ENCODE measurements at regions not wholly inside any gene's neighbourhood (a gene's known extent, or its start where the extent isn't known, plus 50 kb on each side); places are given as distances from the start of the nearest gene placed in this dataset.

DNA sequence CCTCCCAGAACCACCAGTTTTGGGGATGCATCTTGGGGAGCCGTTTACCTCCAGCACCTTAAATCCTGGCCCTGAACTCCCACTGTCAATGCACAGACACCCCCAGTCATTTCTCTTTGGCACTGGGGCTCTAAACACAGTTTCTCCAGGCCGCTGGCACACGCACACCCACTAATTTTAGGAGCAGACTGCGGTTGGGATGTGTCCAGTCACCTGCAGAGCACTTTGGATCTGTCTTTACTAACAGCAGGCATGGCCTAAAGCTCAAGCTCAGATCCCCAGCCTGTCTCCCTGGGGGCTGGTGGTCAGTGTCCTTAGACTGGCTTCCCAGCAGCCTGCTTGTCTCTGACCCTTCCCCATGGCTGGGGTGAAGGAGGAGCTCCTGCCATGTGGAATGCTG lies 49.9 kb downstream of the SYNE3 start:
- no peak for DNase-seq

DNA sequence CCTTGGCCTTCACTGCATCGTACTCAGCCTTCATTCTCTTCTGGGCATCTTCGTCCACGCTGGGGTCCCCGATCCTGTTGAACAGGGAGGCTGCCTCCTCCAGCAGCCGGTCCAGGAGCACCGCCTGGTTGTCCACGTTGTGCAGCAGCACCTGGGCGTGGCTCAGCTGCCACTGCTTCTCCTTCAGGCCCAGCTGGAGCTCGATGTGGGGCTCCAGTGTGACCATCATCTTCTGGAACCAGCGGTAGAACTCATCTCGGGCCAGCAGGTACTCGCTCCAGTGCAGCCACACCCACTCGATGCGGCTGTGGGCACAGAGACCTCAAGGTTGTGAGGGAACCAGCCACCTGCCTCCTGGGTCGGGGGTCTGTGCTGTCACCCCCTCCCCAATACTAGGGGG lies 50.5 kb downstream of the SYNE3 start:
- no peak for DNase-seq

- DNase-seq: no peak
Measured at GRCh38 chr14:95465358-95465757, 51.1 kb downstream of the SYNE3 start.

DNA sequence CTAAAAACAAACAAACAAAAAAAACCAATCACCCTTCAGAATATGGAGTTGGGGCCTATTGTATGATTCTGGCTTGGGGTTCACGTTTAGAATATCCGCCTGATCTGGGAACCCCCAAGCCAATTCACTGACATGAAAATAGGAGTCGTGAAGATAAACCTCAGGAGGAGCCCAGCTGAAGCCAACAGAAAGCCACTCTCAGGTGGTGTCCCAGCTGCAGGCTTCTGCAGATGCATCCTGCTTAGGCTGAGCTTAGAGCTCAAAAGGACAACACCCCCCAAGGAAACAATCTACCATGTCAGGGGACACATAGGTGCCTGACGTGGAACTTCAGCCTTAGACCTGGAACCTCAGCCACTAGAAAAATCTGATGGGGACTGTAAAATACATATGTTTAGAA lies 51.9 kb downstream of the SYNE3 start:
- DNase-seq: no peak

- no peak for DNase-seq
Measured at GRCh38 chr14:95464103-95464502, 52.3 kb downstream of the SYNE3 start.

DNA sequence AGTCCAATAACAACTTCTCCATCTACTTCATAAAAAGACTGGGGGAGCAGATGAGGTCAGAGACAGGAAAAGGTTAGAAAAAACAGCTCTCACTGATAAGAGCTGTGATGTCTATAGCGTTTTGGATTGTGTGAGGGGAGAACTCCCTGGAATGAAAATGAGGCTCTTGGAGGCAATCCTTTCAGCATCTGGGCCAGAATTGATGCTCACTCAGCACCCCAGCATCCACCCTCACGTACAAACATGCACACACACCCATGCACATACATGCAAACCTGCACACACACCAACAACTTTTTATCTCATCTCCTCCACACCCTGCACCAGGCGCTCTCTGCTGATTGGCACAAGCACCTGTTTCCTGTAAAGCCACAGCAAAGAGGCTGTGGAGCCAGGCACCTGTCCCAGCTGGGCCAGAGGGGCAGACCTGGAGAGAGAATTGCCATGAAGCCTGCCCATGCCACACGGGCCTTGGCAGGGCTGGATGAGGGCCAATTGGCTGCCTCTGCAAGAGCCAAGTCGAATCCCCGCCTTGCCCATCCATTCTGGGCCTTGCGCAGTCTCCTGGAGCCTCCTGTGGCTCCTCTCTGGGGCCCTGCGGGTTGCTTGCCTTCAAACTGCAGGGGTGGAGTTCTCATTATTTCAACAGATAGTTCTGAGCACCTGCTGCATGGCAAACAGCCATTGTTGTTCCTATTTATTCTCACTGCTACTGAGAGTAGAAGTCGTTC lies 53.1 kb downstream of the SYNE3 start:
- DNase-seq: peak; percentile 15 to 25

- no peak for DNase-seq
Measured at GRCh38 chr14:95462491-95462890, 54.0 kb downstream of the SYNE3 start.

GRCh38 chr14:95460647-95461478 lies 55.6 kb downstream of the SYNE3 start:
- peak; percentile 47 to 59 for DNase-seq

- no peak for DNase-seq
Measured at GRCh38 chr14:95458906-95459305, 57.5 kb downstream of the SYNE3 start.

DNA sequence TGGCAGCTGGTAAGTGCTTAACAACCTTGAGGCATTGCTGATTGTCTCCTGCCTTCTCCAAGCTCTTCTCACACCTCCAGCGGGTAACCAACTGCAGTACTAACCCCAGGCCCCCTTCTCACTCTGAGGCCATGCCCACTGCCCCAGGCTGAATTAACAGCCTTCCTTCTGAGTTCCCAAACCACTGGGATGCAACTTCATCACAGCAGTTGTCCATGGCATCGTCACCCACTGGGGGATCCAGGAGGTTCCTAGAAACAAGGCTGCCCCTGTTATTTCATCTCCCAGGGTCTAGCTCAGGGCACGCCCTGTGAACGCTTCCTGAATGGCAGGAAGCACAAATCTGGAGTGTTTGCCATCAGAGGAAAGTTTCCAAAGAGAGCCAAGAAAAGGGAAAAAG lies 58.0 kb downstream of the SYNE3 start:
- DNase-seq: no peak

- DNase-seq: no peak
Measured at GRCh38 chr14:95456281-95456680, 60.2 kb downstream of the SYNE3 start.

- DNase-seq: no peak
Measured at GRCh38 chr14:95455246-95455645, 61.2 kb downstream of the SYNE3 start.

DNA sequence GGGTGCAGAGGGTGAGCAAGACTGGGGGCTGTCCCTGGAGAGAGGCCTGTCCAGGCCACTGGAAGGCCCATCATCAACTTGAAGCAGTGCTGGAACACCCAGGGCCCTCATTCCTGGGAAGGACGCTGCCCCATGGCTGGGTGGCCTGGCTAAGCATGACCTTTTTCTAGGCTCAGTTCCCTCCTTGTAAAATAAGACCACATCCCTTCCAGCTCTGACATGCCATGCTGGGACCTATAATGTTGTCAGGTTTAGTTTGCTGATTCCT lies 62.8 kb downstream of the SYNE3 start:
- DNase-seq: no peak

- no peak for DNase-seq
Measured at GRCh38 chr14:95452893-95453712, 63.3 kb downstream of the SYNE3 start.

DNA sequence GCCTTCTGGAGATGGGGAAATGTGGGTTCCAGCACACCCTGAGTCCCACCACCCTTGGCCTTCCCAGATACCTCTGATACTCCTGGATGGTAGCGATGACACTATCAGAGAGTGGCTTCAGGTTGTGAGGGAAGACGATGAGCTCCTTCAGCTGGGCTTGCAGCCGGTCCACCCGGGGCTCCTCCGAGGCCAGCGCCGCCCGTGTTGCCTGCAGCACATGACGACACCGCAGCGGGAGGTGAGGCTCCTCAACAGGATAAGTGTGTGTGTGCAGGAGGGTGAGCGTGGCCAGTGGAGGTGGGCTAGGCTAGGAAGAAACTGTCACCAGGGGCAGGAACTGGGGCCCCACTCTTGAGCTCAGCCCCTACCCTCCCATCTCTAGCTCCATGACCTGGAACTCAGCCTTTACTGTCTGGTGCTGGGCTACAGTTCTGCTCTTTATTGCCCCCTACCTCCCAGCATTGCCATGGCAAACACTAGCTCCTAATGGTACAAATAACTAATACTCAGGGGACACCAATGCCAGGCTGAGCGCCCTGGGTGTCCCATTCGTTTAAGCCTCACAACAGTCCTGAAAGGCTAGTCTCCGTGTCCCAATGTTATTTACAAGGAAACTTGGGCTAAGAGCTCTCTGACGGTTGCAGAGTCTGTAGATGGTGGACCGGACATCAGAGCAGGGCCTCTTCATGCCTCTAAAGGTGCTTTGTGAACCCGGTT lies 64.1 kb downstream of the SYNE3 start:
- no peak for DNase-seq

- DNase-seq: no peak
Measured at GRCh38 chr14:95449131-95449530, 67.3 kb downstream of the SYNE3 start.

DNA sequence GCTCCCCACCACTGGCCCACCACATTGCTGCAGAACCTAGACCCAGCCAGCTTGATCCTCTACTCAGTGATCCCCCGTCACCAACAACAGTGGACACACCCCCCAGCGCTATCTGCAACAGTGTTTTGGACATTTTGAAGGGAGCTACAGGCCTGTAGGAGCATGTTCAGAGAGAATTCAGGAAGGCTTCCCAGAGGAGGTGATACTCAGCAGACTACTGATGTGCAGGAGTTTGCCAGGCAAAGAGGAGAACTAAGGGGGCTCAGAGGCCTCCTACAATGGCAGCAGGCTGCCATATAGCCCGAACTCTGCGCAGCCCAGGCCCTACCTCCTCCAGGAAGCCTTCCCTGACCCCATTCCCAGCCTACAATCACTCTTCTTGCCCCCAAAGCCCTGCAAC lies 70.0 kb downstream of the SYNE3 start:
- DNase-seq: no peak

DNA sequence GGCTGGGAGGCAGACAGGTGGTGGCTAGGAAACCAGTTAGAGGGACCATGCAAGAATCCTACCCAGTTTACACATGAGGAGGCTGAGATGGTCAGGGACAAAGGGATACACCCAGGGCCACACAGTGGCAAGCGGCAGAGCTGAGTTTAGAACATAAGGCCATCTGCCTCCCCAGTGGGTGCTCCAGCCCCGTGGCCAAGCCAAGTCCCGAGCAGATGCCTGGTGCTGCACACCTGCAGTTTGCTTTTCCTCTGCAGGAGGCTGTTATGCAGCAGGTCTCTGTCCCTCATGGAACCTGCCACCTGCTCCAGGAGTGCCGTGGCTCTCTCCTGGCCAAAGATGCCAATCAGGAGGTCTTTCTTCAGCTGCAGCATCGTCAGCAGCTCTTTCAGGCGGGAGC lies 70.8 kb downstream of the SYNE3 start:
- peak in 1 of 2 experiments; percentile 23 for DNase-seq

DNA sequence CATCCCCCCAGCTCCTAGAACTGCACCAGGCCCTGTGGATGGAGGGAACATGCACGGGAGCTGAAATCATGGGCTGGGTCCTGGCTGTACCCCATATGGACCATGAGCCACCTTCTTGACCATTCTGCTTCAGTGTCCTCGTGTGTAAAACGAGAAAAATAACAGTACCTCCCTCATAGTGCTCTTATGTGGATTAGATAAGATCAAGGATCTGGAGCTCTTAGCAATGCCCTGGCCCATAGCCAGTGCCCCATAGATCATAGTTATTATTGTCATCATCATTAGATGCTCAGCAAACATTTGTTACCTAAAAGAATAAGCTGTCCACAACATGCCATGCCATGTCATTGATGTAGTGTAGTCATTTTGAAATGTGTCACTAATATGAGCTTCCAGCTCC lies 71.3 kb downstream of the SYNE3 start:
- no peak for DNase-seq

GRCh38 chr14:95444132-95445129 lies 72.0 kb downstream of the SYNE3 start:
- no peak for DNase-seq

DNA sequence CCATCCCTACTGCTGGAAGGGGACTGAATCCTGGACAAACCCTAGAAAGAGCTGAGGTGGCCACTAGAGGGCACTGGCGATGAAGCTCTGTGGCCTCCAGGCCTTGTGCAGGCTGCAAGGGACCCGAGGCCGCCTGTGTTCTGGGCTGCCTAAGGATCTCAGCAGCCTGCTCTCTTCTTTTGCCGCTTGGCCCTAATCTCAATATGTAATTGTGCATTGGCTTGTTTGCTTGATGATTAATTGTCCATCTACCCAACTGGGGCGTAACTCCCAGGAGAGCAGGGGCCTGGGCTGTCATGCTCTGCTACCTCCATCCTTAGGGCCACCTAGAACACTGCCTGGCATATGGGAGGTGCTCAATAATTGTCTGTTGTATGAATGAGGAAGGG lies 73.8 kb downstream of the SYNE3 start:
- peak in 1 of 2 experiments; percentile 66 for DNase-seq
